Smooth muscle cell (in vitro differentiated cells): ENCODE measurements at regions not wholly inside any gene's neighbourhood (a gene's known extent, or its start where the extent isn't known, plus 50 kb on each side); places are given as distances from the start of the nearest gene placed in this dataset.

Source experiments
- DNase-seq: peaks from one replicate; lab custom pipeline; 2025; ENCODE audit not compliant: unreplicated experiment; lab: John Stamatoyannopoulos, UW
- H2AFZ ChIP-seq: fragments of 200-600 bp; sonication (generic); 2 replicates; pipeline ENCODE4 v1.6.0; 2016; ENCODE audit warnings: antibody characterized with exemption, low read depth, mild to moderate bottlenecking
- H3F3A ChIP-seq: fragments of 200-600 bp; sonication (generic); 2 replicates; pipeline ENCODE4 v1.6.0; 2017; ENCODE audit warnings: antibody characterized with exemption, low read depth
- H3K27ac ChIP-seq: fragments of 200-600 bp; sonication (generic); 2 replicates; pipeline ENCODE4 v1.5.1; 2016; ENCODE audit warnings: low read depth, mild to moderate bottlenecking
- H3K27me3 ChIP-seq: fragments of 200-600 bp; sonication (generic); 2 replicates; pipeline ENCODE4 v1.6.1; 2016; ENCODE audit warnings: low read depth, mild to moderate bottlenecking
- H3K36me3 ChIP-seq: fragments of 200-600 bp; sonication (generic); 2 replicates; pipeline ENCODE4 v1.5.1; 2016; ENCODE audit warnings: low read depth
- H3K4me1 ChIP-seq: fragments of 200-600 bp; sonication (generic); 2 replicates; pipeline ENCODE4 v1.5.1; 2016; ENCODE audit warnings: low read depth
- H3K4me2 ChIP-seq: fragments of 200-600 bp; sonication (generic); 2 replicates; pipeline ENCODE4 v1.6.0; 2016; ENCODE audit warnings: mild to moderate bottlenecking
- H3K4me3 ChIP-seq: fragments of 200-600 bp; sonication (generic); 2 replicates; pipeline ENCODE4 v1.5.1; 2016; ENCODE audit warnings: mild to moderate bottlenecking
- H3K79me2 ChIP-seq: fragments of 200-600 bp; sonication (generic); 2 replicates; pipeline ENCODE4 v1.6.0; 2016; ENCODE audit warnings: low read depth, mild to moderate bottlenecking
- H3K9ac ChIP-seq: fragments of 200-600 bp; sonication (generic); 2 replicates; pipeline ENCODE4 v1.6.0; 2016; ENCODE audit warnings: low read depth
- H3K9me3 ChIP-seq: fragments of 200-600 bp; sonication (generic); replicated peaks from 2 replicates; pipeline ENCODE4 v1.5.1; 2016; ENCODE audit warnings: low read depth
- H4K20me1 ChIP-seq: fragments of 200-600 bp; sonication (generic); 2 replicates; pipeline ENCODE4 v1.6.0; 2016; ENCODE audit warnings: low read depth
- CTCF ChIP-seq: fragments of 200-600 bp; sonication (generic); IDR thresholded peaks from 2 replicates; pipeline ENCODE4 v1.5.1; 2017; ENCODE audit warnings: borderline replicate concordance, mild to moderate bottlenecking, antibody characterized with exemption; ENCODE audit not compliant: insufficient read depth, poor library complexity, severe bottlenecking
- WGBS: methylation state at CpG from one replicate; pipeline ENCODE4 v1.1.7; 2016; ENCODE audit warnings: low lambda C conversion rate; 5-methylcytosine and 5-hydroxymethylcytosine counted together

GRCh38 chr3:109939817-109940216, 602.5 kb upstream of the DPPA4 start:
- Histone ChIP-seq H2AFZ (no peak overlapping the region), H3K27me3 (no peaks in the 10 kb centered on the region), H3K79me2 (no peaks in the 10 kb centered on the region), H3K4me2 (no peak overlapping the region), H3K36me3 (no peaks in the 10 kb centered on the region), H3F3A (no peaks in the 10 kb centered on the region), H4K20me1 (no peaks in the 10 kb centered on the region), H3K4me1 (no peaks in the 10 kb centered on the region), H3K4me3 (no peak overlapping the region), H3K9ac (no peak overlapping the region), H3K27ac (no peak overlapping the region), H3K9me3 (no peaks in the 10 kb centered on the region)
- no peak for DNase-seq
- TF ChIP-seq CTCF = no peak
- 0% methylated on average over 1 of the region's 1 CpG for WGBS

GRCh38 chr3:109943181-109943580, 605.8 kb upstream of the DPPA4 start:
- no peak for DNase-seq
- 84% methylated on average over 3 of the region's 3 CpGs for WGBS

GRCh38 chr3:109944836-109945235, 607.5 kb upstream of the DPPA4 start:
- TF ChIP-seq CTCF = no peak
- no peaks in the 10 kb centered on the region for H3K27me3 ChIP-seq
- peak overlapping the region; percentile 84 for H2AFZ ChIP-seq
- no peaks in the 10 kb centered on the region for H3F3A ChIP-seq
- no peak overlapping the region for H3K9ac ChIP-seq
- no peaks in the 10 kb centered on the region for H3K9me3 ChIP-seq
- H3K4me2 ChIP-seq = peak overlapping the region; percentile 65
- H4K20me1 ChIP-seq = no peaks in the 10 kb centered on the region
- no peak overlapping the region for H3K27ac ChIP-seq
- WGBS = 42% methylated on average over 5 of the region's 5 CpGs
- no peaks in the 10 kb centered on the region for H3K4me1 ChIP-seq
- no peaks in the 10 kb centered on the region for H3K79me2 ChIP-seq
- no peak overlapping the region for H3K4me3 ChIP-seq
- no peaks in the 10 kb centered on the region for H3K36me3 ChIP-seq
- DNase-seq = no peak

More at GRCh38 chr3:109943181-109943580, 605.8 kb upstream of the DPPA4 start:
- no peak overlapping the region for H3K9ac ChIP-seq
- H3K4me2 ChIP-seq = no peak overlapping the region
- H3K4me3 ChIP-seq = no peak overlapping the region
- peak overlapping the region; percentile 27 for H2AFZ ChIP-seq
- no peaks in the 10 kb centered on the region for H4K20me1 ChIP-seq
- H3K27me3 ChIP-seq = no peaks in the 10 kb centered on the region
- H3F3A ChIP-seq = no peaks in the 10 kb centered on the region
- no peak overlapping the region for H3K27ac ChIP-seq
- H3K4me1 ChIP-seq = no peaks in the 10 kb centered on the region
- H3K36me3 ChIP-seq = no peaks in the 10 kb centered on the region
- no peak for TF ChIP-seq CTCF
- H3K79me2 ChIP-seq = no peaks in the 10 kb centered on the region
- H3K9me3 ChIP-seq = no peaks in the 10 kb centered on the region

- Histone ChIP-seq H3F3A (no peaks in the 10 kb centered on the region), H3K4me2 (no peak overlapping the region), H3K4me1 (no peaks in the 10 kb centered on the region), H3K9ac (no peak overlapping the region), H3K79me2 (no peaks in the 10 kb centered on the region), H3K36me3 (no peaks in the 10 kb centered on the region), H3K27ac (no peak overlapping the region), H3K4me3 (no peak overlapping the region), H2AFZ (no peak overlapping the region), H3K27me3 (no peaks in the 10 kb centered on the region), H3K9me3 (no peaks in the 10 kb centered on the region), H4K20me1 (no peaks in the 10 kb centered on the region)
- no peak for DNase-seq
- TF ChIP-seq CTCF = no peak
- 88% methylated on average over 2 of the region's 2 CpGs for WGBS
Measured at GRCh38 chr3:109952924-109953323, 615.6 kb upstream of the DPPA4 start.
